ENCODE measurements at regions not wholly inside any gene's neighbourhood (a gene's known extent, or its start where the extent isn't known, plus 50 kb on each side); places are given as distances from the start of the nearest gene placed in this dataset.

- H3K27me3 ChIP-seq = no peaks in the 10 kb centered on the region
- TF ChIP-seq POLR2A (IDR thresholded peaks at IDR 0.05) = no peak
- TF ChIP-seq CTCF (IDR thresholded peaks at IDR 0.05) = no peak
- H3K4me1 ChIP-seq = no peaks in the 10 kb centered on the region
- no peaks in the 10 kb centered on the region for H3K36me3 ChIP-seq
- no peaks in the 10 kb centered on the region for H3K9me3 ChIP-seq
- DNase-seq = no peak
- H3K27ac ChIP-seq = no peak overlapping the region
- H3K4me3 ChIP-seq = no peak overlapping the region
Measured at GRCh38 chr20:52610749-52611148, 361.4 kb upstream of the TSHZ2 start.

- no peaks in the 10 kb centered on the region for H3K4me1 ChIP-seq
- no peaks in the 10 kb centered on the region for H3K9me3 ChIP-seq
- TF ChIP-seq POLR2A (IDR thresholded peaks at IDR 0.05) = no peak
- no peak for TF ChIP-seq CTCF (IDR thresholded peaks at IDR 0.05)
- H3K27ac ChIP-seq = no peak overlapping the region
- no peaks in the 10 kb centered on the region for H3K27me3 ChIP-seq
- H3K36me3 ChIP-seq = no peaks in the 10 kb centered on the region
- DNase-seq = no peak
- H3K4me3 ChIP-seq = no peak overlapping the region
Measured at GRCh38 chr20:52601295-52601971, 370.7 kb upstream of the TSHZ2 start.

GRCh38 chr20:52596256-52596655 lies 375.9 kb upstream of the TSHZ2 start:
- no peak for DNase-seq
- H3K4me1 ChIP-seq = no peaks in the 10 kb centered on the region
- TF ChIP-seq POLR2A (IDR thresholded peaks at IDR 0.05) = no peak
- no peak for TF ChIP-seq CTCF (IDR thresholded peaks at IDR 0.05)
- no peaks in the 10 kb centered on the region for H3K36me3 ChIP-seq
- no peak overlapping the region for H3K4me3 ChIP-seq
- H3K27me3 ChIP-seq = no peaks in the 10 kb centered on the region
- H3K27ac ChIP-seq = no peak overlapping the region
- H3K9me3 ChIP-seq = no peaks in the 10 kb centered on the region

GRCh38 chr20:52595518-52595917 lies 376.6 kb upstream of the TSHZ2 start:
- no peaks in the 10 kb centered on the region for H3K36me3 ChIP-seq
- TF ChIP-seq CTCF (IDR thresholded peaks at IDR 0.05) = no peak
- no peak for TF ChIP-seq POLR2A (IDR thresholded peaks at IDR 0.05)
- H3K9me3 ChIP-seq = no peaks in the 10 kb centered on the region
- no peaks in the 10 kb centered on the region for H3K4me1 ChIP-seq
- no peak for DNase-seq
- H3K27ac ChIP-seq = no peak overlapping the region
- H3K27me3 ChIP-seq = no peaks in the 10 kb centered on the region
- no peak overlapping the region for H3K4me3 ChIP-seq

GRCh38 chr20:52593654-52594053 lies 378.5 kb upstream of the TSHZ2 start:
- H3K9me3 ChIP-seq = no peaks in the 10 kb centered on the region
- H3K36me3 ChIP-seq = no peaks in the 10 kb centered on the region
- TF ChIP-seq POLR2A (IDR thresholded peaks at IDR 0.05) (no peak), CTCF (IDR thresholded peaks at IDR 0.05) (no peak)
- no peak overlapping the region for H3K4me3 ChIP-seq
- no peak overlapping the region for H3K27ac ChIP-seq
- DNase-seq = no peak
- H3K4me1 ChIP-seq = no peaks in the 10 kb centered on the region
- H3K27me3 ChIP-seq = no peaks in the 10 kb centered on the region

- Histone ChIP-seq H3K9me3 (no peaks in the 10 kb centered on the region), H3K4me1 (no peaks in the 10 kb centered on the region), H3K4me3 (no peak overlapping the region), H3K27me3 (no peaks in the 10 kb centered on the region), H3K36me3 (no peaks in the 10 kb centered on the region), H3K27ac (no peak overlapping the region)
- DNase-seq = no peak
- TF ChIP-seq POLR2A (IDR thresholded peaks at IDR 0.05) (no peak), CTCF (IDR thresholded peaks at IDR 0.05) (no peak)
Measured at GRCh38 chr20:52592567-52592966, 379.6 kb upstream of the TSHZ2 start.

Measured in Peyer's patch (tissue), 4 donors.